H9 (cell line): ENCODE measurements at regions not wholly inside any gene's neighbourhood (a gene's known extent, or its start where the extent isn't known, plus 50 kb on each side); places are given as distances from the start of the nearest gene placed in this dataset.
A peak's percentile ranks its signal among the peaks of the same experiment; 100 is the strongest.

ENCODE experiments used
- DNase-seq: peaks from one replicate; pipeline ENCODE4 v3.0.0-alpha.2; 2017
- H2AFZ ChIP-seq: one replicate; pipeline ENCODE4 v1.6.1; 2013; ENCODE audit warnings: mild to moderate bottlenecking, low read length, control low read depth, moderate library complexity
- H2AK5ac ChIP-seq: 2 replicates; pipeline ENCODE4 v1.6.1; 2013; ENCODE audit warnings: low read length, control low read depth, mixed read lengths; ENCODE audit not compliant: insufficient read length
- H2BK120ac ChIP-seq: one replicate; pipeline ENCODE4 v1.6.1; 2013; ENCODE audit warnings: low read depth, mild to moderate bottlenecking, low read length, control low read depth, inconsistent platforms; ENCODE audit not compliant: poor library complexity, severe bottlenecking
- H2BK12ac ChIP-seq: 2 replicates; pipeline ENCODE4 v1.6.1; 2013; ENCODE audit warnings: low read length, control low read depth, mixed read lengths, low read depth; ENCODE audit not compliant: insufficient read length
- H2BK15ac ChIP-seq: 2 replicates; pipeline ENCODE4 v1.6.1; 2013; ENCODE audit warnings: low read depth, low read length, control low read depth
- H2BK20ac ChIP-seq: one replicate; pipeline ENCODE4 v1.6.1; 2013; ENCODE audit warnings: low read depth, mild to moderate bottlenecking, low read length, control low read depth, inconsistent platforms; ENCODE audit not compliant: poor library complexity, severe bottlenecking
- H2BK5ac ChIP-seq: 2 replicates; pipeline ENCODE4 v1.6.1; 2013; ENCODE audit warnings: low read length, control low read depth, mixed read lengths; ENCODE audit not compliant: insufficient read length
- H3K14ac ChIP-seq: 2 replicates; pipeline ENCODE4 v1.6.1; 2013; ENCODE audit warnings: low read length, control low read depth; ENCODE audit not compliant: insufficient read depth
- H3K18ac ChIP-seq: 2 replicates; pipeline ENCODE4 v1.6.1; 2013; ENCODE audit warnings: low read depth, mild to moderate bottlenecking, mixed read lengths, low read length, control low read depth; ENCODE audit not compliant: insufficient read length
- H3K23ac ChIP-seq: 2 replicates; pipeline ENCODE4 v1.6.1; 2013; ENCODE audit warnings: low read length, control low read depth, mixed read lengths, low read depth; ENCODE audit not compliant: insufficient read length
- H3K23me2 ChIP-seq: 2 replicates; pipeline ENCODE4 v1.6.1; 2013; ENCODE audit warnings: low read depth, mild to moderate bottlenecking, mixed read lengths, low read length, control low read depth; ENCODE audit not compliant: insufficient read length, poor library complexity, severe bottlenecking
- H3K27ac ChIP-seq: 2 replicates; pipeline ENCODE4 v1.5.1; 2013; ENCODE audit warnings: low read length, control low read depth, mixed read lengths, low read depth; ENCODE audit not compliant: insufficient read length
- H3K27me3 ChIP-seq: 2 replicates; pipeline ENCODE4 v1.6.1; 2013; ENCODE audit warnings: low read length, control low read depth, inconsistent platforms; ENCODE audit not compliant: insufficient read depth
- H3K4ac ChIP-seq: 2 replicates; pipeline ENCODE4 v1.6.1; 2013; ENCODE audit warnings: low read depth, mild to moderate bottlenecking, control low read depth, inconsistent platforms, low read length, moderate library complexity
- H3K4me1 ChIP-seq: 2 replicates; pipeline ENCODE4 v1.6.1; 2013; ENCODE audit warnings: low read length, control low read depth, inconsistent platforms; ENCODE audit not compliant: insufficient read depth
- H3K4me2 ChIP-seq: 2 replicates; pipeline ENCODE4 v1.6.1; 2013; ENCODE audit warnings: low read length, control low read depth, mixed read lengths; ENCODE audit not compliant: insufficient read length, insufficient read depth
- H3K56ac ChIP-seq: 2 replicates; pipeline ENCODE4 v1.6.1; 2013; ENCODE audit warnings: low read depth, mild to moderate bottlenecking, mixed read lengths, low read length, control low read depth; ENCODE audit not compliant: insufficient read length
- H3K79me1 ChIP-seq: 2 replicates; pipeline ENCODE4 v1.6.1; 2013; ENCODE audit warnings: low read depth, mild to moderate bottlenecking, moderate library complexity, low read length, control low read depth, inconsistent platforms; ENCODE audit not compliant: insufficient read depth, poor library complexity, severe bottlenecking
- H3K79me2 ChIP-seq: 2 replicates; pipeline ENCODE4 v1.6.1; 2013; ENCODE audit warnings: low read length, control low read depth, inconsistent platforms; ENCODE audit not compliant: insufficient read depth
- H3K9ac ChIP-seq: 2 replicates; pipeline ENCODE4 v1.6.1; 2013; ENCODE audit warnings: low read length, control low read depth, mixed read lengths; ENCODE audit not compliant: insufficient read length; ENCODE audit errors: extremely low read depth
- H3K9me3 ChIP-seq: one replicate; pipeline ENCODE4 v1.6.1; 2013; ENCODE audit warnings: low read depth, low read length, inconsistent platforms; ENCODE audit not compliant: control insufficient read depth
- H3T11ph ChIP-seq: one replicate; pipeline ENCODE4 v1.6.1; 2013; ENCODE audit warnings: mild to moderate bottlenecking, low read length, control low read depth, inconsistent platforms
- H4K20me1 ChIP-seq: one replicate; pipeline ENCODE4 v1.6.1; 2013; ENCODE audit not compliant: control insufficient read depth, insufficient read length, insufficient read depth
- H4K5ac ChIP-seq: 2 replicates; pipeline ENCODE4 v1.6.1; 2013; ENCODE audit warnings: low read depth, mild to moderate bottlenecking, mixed read lengths, low read length, control low read depth; ENCODE audit not compliant: insufficient read length
- H4K8ac ChIP-seq: replicated peaks from 2 replicates; pipeline ENCODE4 v1.6.1; 2013; ENCODE audit warnings: low read length, control low read depth, mixed read lengths, low read depth; ENCODE audit not compliant: insufficient read length
- H4K91ac ChIP-seq: 2 replicates; pipeline ENCODE4 v1.6.1; 2013; ENCODE audit warnings: low read depth, mild to moderate bottlenecking, moderate library complexity, mixed read lengths, low read length, control low read depth; ENCODE audit not compliant: insufficient read length
- H3K27ac Mint-ChIP-seq, 3 experiments: 2 replicates in 2 of 3; 3 replicates in 1 of 3; pipeline ENCODE4 v1.8.0; 2020 to 2021; ENCODE audit warnings: mixed read lengths in 3 of 3, mild to moderate bottlenecking in 1 of 3, moderate library complexity in 1 of 3
- H3K27me3 Mint-ChIP-seq: 2 replicates; pipeline ENCODE4 v1.8.0; 2021; ENCODE audit warnings: low read depth, mild to moderate bottlenecking, moderate library complexity, mixed read lengths
- H3K36me3 Mint-ChIP-seq, 3 experiments: 2 replicates in 2 of 3; 3 replicates in 1 of 3; pipeline ENCODE4 v1.8.0; 2020 to 2021; ENCODE audit warnings: low read depth in 3 of 3, mixed read lengths in 3 of 3; ENCODE audit not compliant: insufficient read depth in 1 of 3
- H3K4me1 Mint-ChIP-seq, 2 experiments: 2 replicates each; pipeline ENCODE4 v1.8.0; 2020; ENCODE audit warnings: mixed read lengths in 2 of 2
- H3K4me3 Mint-ChIP-seq, 2 experiments: 2 replicates in 1 of 2; 3 replicates in 1 of 2; pipeline ENCODE4 v1.8.0; 2020 to 2021; ENCODE audit warnings: mild to moderate bottlenecking in 2 of 2, mixed read lengths in 2 of 2, moderate library complexity in 1 of 2
- H3K9me3 Mint-ChIP-seq, 2 experiments: 2 replicates in 1 of 2; 3 replicates in 1 of 2; pipeline ENCODE4 v1.8.0; 2020; ENCODE audit warnings: mild to moderate bottlenecking in 2 of 2, mixed read lengths in 2 of 2, moderate library complexity in 1 of 2
- CTCF ChIP-seq: fragments of 200-600 bp; sonication (generic); conservative IDR thresholded peaks from 3 replicates; pipeline ENCODE4 v1.8.0; 2021; ENCODE audit warnings: antibody characterized with exemption, mild to moderate bottlenecking
- WGBS: extraction: QIAGEN DNeasy Blood & Tissue Kit; methylation state at CpG from one replicate; pipeline ENCODE4 v1.1.7; 2013; ENCODE audit warnings: missing lambda C conversion rate, low lambda C conversion rate, mixed read lengths; ENCODE audit not compliant: insufficient read length; ENCODE audit errors: extremely low coverage; 5-methylcytosine and 5-hydroxymethylcytosine counted together

DNA sequence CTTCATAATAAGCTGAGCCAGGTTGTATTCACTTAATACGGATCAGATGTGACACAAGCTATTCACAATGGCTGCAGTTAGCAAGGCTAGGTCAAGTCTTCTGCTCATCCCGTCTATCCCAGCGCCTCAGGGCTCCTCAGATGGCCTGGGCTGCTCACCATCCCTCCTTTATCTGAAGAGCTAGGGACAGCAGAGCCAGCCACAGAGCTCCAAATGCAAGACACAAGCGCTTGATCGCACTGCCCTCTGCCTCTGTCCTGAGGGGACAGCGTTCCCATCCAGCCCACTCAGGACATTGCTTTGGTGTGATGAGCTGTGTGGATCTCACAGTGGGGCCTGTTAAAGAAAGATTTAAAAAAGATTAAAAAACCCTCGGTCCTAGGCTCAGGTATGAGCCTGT is 254.4 kb upstream of the HS6ST1 start:
- H3K9me3 ChIP-seq, result no peaks in the 10 kb centered on the region
- H2BK20ac ChIP-seq, result no peak overlapping the region
- H3K27me3 Mint-ChIP-seq, result no peaks in the 10 kb centered on the region; the same call in none of the 2 replicates
- no peaks in the 10 kb centered on the region for H3K79me2 ChIP-seq
- H3K4me1 Mint-ChIP-seq, result peaks cover 6% of the 10 kb centered on the region in 2 experiments
- no peak overlapping the region for H3K4ac ChIP-seq
- no peak for DNase-seq
- no peaks in the 10 kb centered on the region for H3K23me2 ChIP-seq
- no peak overlapping the region for H3K27ac ChIP-seq
- no peak overlapping the region for H4K5ac ChIP-seq
- no peaks in the 10 kb centered on the region for H3K27me3 ChIP-seq
- H3K23ac ChIP-seq, result no peak overlapping the region
- TF ChIP-seq CTCF, result no peak
- H4K91ac ChIP-seq, result no peak overlapping the region
- no peak overlapping the region for H3K4me3 Mint-ChIP-seq
- H3K9ac ChIP-seq, result no peak overlapping the region
- H4K20me1 ChIP-seq, result no peaks in the 10 kb centered on the region
- no peak overlapping the region for H2AFZ ChIP-seq
- H2BK120ac ChIP-seq, result no peak overlapping the region
- no peak overlapping the region for H3K27ac Mint-ChIP-seq
- H2BK12ac ChIP-seq, result no peak overlapping the region
- peak overlapping the region; percentile 49; the same call in 1 of the 2 replicates for H3K14ac ChIP-seq
- H3K79me1 ChIP-seq, result no peaks in the 10 kb centered on the region
- H3K9me3 Mint-ChIP-seq, result no peaks in the 10 kb centered on the region
- H3K18ac ChIP-seq, result no peak overlapping the region
- no peak overlapping the region for H3T11ph ChIP-seq
- H4K8ac ChIP-seq, result no peak overlapping the region
- H2BK15ac ChIP-seq, result no peak overlapping the region
- no peak overlapping the region for H3K56ac ChIP-seq
- H2AK5ac ChIP-seq, result no peak overlapping the region
- no peaks in the 10 kb centered on the region for H3K4me1 ChIP-seq
- no peaks in the 10 kb centered on the region for H3K36me3 Mint-ChIP-seq
- no peak overlapping the region for H3K4me2 ChIP-seq
- H2BK5ac ChIP-seq, result no peak overlapping the region
- no CpG with 5 or more reads among the region's 7 CpGs for WGBS
